Putamen (tissue), 1 donor: ENCODE measurements at regions not wholly inside any gene's neighbourhood (a gene's known extent, or its start where the extent isn't known, plus 50 kb on each side); places are given as distances from the start of the nearest gene placed in this dataset.

Experiments used
- DNase-seq: peaks from one replicate; pipeline ENCODE4 v3.0.0-alpha.2; 2016; ENCODE audit warnings: low spot score

DNA sequence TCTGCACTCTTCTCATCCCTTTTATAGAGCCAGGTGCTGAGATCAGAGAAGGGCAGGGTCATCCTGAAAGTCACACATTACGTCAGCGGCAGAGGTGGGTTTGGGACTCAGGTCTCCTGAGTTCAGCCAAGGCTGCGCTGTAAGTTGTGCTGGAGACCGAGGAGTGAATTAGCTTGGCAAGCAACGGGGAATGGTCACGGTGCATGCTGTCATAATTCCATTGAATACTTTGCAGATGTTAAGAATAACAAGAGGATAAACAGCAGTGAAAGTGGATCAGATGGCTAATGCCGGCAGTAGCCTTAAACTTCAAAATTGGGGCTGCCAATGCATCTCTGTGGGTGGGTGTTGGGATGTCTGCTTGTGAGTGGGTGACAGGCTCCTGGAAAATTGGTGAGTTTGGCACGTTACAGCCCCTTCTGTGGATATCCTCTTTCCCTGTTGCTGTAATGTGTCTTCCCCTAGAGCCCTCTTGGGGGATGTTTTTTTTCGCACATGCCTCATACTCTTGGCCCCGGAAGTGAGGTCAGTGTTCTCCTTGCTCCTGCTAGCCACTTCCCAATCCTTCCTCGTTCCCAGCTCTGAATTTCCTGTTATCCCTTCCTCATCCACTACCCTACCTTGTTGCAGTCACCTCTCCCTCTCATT is 287.1 kb upstream of the SRRM4 start:
- no peak for DNase-seq

DNA sequence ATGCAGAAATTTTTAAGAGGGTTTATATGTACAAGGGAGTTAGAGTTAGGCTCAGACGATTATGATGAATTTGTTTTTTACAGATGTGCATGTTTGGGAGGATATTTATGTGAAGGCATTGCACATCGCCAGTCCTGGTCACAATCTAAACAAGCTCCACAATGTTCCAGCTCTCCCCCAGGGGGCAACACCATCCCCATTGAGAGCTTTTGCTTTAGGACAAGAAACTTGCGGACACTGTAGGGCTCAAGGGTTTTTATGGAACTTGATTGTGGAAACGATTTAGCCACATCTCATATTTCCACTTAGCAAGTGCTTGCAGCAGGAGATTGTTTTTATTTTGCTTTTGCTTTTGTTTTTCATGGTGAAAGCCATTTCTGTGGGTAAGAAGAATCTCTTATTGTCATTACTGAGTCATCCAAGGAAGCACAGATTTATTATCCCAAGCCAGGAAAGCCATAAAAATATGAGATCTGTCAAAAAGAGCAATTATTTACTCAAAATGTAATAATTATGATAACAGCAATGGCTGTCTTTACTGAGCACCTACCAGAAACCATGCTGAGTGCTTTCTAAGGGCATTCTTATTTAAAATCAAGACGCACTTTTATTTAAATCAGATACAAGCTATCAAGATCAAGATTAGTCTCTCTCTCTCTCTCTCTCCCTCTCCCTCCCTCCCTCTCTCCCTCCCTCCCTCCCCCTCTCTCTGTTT is 276.7 kb upstream of the SRRM4 start:
- no peak for DNase-seq

DNA sequence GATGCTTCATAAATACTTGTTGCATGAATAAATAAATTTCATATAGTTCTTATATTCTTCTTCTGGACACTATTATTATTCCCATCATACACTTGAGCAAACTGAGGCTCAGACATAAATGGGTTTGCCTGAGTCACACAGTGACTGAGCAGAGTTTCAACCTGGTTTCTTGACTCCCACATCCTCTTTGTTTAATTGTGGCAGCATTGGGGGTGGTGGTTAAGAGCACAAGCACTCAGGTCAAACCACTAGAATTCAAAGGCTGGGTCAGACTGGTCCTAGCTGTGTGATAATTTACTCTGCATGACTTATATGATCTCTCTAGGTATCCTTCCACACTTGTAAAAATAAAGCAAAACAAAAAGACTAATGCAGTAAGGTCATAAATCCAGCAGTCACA is 274.9 kb upstream of the SRRM4 start:
- no peak for DNase-seq

DNA sequence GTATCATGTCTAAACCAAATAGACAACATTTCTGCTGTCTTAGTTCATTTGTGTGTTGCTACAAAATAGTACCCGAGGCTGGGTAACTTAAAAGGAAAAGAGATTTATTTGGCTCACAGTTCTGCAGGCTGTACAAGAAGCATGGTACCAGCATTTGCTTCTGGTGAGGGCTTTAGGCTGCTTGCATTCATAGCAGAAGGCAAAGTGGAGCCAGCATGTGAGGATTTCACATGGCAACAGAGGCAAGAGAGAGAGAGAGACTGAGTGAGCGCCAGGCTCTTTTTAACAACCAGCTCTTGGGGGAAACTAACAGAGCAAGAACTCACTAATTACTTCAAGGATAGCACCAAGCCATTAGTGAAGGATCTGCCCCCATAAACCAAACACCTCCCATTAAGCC is 271.4 kb upstream of the SRRM4 start:
- no peak for DNase-seq

DNA sequence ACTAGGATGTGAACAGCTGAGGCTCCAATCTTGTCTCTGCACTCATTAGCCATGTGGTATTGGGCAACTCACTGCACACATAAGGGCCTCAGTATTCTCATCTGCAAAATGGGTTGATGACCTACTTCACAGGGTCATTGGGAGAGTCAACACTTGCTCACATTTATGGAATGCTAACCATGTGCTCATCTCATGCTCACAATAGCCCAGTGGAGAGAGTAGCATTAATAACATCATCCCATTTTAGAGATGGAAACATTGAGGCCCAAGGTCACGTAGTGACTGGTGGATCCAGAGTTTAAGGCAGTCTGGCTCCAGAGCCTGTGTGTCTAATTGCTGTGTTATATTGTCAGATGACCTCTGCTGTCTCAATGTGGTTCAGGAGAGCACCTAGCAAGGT is 270.2 kb upstream of the SRRM4 start:
- no peak for DNase-seq

DNA sequence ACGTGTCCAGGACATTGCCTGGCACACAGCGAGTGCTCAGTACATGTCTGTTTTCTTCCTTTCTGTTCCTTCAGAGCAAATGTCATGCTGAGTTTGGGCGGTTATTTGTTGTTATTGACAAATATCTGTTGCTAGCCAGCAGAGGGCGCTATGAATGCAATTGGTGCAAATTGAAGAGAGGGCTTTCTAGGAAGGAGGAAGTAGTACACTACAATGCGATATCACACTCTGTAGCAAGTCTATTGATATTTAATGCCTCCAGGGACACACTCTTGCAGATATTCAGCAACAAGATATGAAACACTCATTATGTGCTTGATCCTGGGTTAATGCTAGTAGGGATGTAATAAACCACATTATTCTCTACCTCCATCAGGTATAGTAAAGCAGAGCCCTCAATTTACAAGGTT is 267.3 kb upstream of the SRRM4 start:
- DNase-seq: peak; percentile 23

DNA sequence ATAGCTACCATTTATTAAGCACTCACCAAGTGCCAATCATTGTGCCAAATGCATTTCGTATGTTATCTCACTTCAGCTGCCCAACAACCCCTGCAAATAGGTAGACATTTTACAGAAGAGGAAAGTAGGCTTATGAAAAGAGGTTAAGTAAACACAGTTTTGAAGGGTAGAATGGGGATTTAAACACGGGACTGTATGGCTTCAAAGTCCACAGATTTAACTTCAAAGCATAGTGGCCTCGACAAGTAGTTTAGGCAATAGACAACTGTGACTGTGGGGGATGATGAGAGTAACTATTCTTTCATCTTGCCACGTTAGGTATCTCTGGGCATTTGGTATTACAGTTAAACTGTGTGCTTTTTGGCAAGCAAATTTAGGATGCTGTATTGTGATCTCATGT is 266.8 kb upstream of the SRRM4 start:
- no peak for DNase-seq

DNA sequence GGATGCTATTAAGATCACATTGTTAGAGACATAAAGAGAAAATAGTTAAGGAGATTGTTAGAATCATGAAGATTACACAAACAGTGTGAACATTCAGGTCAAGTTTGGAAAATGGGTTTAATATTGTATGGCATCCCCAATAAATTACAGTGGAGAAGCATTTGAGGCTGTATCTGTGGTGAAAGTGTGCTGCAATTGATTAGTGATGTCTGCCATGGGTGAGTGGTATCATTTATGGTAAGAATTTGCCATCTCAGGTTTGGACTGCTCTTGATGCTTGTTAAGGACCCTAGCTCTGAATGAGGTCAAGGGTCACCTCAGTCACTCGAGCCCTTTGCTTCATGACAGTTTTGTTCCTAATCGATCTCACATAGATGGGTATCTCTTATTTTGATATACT is 265.7 kb upstream of the SRRM4 start:
- DNase-seq: no peak

DNA sequence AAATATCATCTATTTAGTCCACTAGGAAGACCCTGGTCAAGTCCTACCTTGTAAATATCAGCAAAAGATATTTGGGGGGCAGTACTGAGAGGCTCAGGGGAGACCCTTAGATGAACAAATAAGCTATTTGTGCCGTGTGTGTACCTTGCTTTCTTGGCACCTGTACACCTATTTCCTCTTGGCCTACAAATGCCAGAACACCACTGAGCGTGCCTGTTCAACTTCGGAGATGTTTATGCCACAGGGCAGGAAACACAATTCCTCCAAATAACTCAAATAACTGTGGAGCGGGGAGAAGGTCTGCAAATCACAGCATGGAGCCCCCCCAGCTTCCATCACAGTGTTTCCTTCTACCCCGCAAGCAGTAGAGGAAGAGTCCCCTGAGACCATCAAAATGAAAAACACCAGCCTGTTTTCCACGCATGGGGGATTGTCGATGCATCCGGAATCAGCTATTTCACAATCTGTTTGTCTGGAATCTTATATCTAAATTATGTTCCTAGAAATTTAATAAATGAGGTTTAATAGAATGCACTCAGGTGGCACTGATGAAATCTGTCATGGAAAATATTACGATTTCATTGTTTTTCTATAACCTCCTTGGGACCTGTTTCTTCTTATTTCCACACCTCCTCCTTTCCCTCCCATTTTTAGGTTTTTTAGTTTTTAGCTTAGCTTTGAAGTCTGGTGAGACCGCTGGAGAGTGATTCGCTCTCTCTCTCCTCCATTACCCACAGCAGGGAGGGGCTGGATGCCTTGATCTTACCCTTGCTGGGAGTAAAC is 254.0 kb upstream of the SRRM4 start:
- no peak for DNase-seq

DNA sequence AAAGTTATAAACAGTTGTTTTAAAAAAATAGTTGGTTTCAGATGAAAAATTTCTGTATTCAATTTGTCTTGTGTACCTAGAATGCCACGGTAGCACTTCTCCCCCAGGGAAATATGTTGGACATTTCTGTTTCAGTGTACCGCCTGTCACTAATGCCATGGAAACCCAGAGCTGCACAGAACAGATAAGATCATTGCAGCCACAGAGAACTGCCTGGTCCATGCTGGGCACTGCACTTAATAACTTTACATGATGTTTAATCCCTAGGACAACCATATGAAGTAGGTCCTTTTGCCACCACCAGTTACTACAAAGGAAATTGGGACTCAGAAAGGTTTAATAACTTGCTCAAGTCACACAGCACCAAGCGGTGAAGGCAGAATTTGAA is 253.4 kb upstream of the SRRM4 start:
- no peak for DNase-seq

DNA sequence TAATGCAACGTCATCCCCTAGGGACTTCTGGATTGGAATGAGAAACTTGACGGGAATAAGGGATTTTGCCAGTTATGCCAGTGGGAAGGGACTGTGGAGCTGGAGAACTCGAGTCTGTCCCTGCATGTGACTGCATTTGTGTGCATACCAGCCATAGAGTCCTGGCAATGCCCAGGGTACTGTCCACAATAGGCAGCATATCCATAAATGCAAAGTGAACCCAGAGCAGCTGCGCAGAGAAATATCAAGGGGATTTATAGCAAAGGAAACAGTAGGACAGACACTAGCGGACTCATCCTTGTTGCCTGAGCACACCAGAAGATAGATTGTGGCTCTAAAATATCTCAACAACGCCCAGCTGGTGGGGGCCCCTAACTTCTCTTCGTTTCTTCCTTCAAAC is 247.1 kb upstream of the SRRM4 start:
- no peak for DNase-seq

DNA sequence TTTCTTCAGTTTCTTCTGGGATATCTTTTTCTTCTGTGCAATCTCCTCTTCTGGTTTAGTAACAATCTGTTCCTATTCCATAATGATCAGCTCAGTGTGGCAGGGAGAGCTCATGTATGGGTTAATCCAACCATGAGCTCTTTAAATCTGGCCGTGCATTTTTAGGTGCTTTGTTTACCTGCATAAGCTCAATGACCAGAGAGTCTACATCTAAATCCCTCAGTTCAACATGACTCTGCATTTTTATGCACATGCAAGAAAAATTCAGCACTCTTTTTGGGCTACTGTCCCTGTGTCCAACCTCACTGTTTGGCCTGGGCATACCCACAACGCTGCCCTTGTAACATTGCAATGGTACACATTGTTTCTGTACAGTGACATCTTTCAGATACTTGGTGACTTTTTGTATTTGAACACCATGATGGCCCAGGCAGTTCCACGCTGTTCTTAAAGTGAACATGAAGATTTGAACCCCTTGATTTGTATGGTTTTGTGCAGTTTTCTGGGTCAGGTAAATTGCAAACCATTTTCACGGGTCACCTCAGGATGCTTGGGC is 243.3 kb upstream of the SRRM4 start:
- DNase-seq: no peak

DNA sequence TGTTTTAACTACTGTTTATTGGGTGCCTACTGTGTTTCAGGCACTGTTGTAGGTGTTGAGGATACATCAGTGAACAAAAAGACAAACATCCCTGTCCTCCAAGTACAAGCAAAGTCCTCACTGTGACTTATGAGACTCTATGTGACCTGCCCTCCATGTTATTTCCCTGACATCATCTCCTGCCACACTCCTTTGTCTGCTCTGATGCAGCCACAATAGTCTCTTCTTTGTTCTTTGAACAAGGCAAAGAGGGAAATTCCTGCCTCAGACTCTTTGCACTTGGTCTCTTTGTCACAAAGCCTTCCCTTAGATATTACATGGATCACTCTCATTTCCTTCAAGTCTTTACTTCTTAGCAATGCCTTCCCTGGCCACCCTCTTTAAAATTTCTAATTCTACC is 240.1 kb upstream of the SRRM4 start:
- peak; percentile 49 for DNase-seq

DNA sequence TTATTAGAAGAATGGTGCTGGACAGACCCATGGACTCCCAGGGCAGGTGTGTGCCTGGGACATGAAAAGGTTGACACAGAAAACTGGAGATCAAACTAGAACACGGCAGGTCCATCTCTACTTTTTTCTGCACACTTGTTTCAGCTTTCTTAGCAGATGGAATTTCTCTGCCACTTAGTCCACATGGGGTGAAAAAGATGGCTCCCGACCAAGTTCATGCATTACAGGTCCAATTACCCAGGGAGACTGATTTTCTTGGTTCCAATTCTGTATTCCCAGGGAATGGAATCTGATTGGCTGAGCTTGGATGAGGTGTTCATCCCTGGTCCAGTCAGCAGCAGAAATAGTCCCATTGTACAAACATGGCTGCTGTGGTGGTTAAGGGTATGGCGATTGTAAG is 238.9 kb upstream of the SRRM4 start:
- no peak for DNase-seq

DNA sequence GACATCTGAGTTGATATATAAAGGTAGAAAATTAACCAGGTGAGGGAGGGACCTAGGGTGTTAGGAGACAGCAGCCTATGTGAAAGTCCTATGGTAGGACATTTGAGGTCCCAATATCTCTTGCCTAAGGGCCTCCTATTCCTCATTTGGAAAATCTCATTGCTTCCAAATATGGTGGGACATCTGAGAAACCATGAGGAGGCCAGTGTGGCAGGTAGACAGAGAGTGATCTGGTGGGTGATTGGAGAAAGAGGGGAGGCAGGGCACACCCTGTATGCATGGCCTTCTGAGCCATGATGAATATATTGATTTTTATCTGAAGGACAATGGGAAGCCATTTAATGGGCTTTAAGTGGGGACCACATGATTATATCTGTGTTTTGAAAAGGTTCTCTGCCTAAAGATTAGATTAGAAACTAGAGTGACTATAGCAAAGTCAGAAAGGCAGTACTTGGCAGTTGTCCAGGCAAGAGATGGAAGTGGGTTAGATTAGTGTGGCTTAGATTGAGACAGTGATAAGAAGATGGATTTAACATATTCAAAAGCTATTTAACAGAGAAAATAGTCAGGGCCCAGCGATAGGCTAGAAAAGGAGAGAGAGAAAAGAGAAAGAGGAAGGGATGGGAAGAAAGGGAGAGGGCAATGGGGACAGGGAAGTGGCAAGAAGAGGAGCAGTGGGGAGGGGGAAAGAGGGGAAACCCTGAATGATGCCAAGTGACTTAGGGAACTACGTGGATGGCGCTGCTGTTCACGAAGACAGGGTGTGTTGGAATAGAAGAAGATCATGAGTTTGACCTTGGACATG is 237.2 kb upstream of the SRRM4 start:
- no peak for DNase-seq

DNA sequence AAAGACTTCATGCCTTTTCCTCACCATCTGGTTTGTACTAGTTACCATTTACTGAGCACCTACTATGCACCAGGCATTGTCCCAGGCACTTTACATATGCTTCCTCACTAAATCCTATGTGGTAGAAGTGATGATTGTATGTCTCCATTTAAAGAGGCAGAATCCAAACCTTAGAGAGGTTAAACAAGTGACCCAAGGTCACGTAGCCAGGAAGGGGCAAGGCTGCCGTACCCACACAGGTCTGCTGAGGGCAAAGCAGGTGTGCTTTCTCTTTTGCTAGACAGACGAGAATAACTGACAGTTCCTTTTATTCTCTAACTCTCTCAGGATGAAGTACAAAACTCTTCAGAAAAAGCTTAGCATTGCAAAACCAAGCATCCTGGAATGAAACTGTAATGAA is 235.2 kb upstream of the SRRM4 start:
- no peak for DNase-seq

DNA sequence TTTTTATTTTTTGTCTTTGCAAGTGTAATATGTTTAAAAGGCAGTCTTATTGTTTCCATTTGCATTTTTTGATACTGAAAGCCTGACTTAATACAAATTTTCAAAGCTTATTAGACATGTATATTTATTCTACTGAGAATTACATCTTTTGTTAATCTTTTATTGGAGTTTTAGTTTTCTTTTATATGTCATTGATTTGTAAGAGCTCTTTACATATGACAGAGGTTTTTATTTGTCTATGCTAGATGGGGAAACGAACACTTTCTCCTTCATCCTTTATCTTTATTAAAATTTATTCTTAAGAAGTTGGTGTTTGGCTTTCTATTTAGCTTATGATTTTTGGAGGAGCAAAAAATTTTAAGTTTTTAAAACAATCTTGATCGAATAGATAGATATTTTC is 234.4 kb upstream of the SRRM4 start:
- DNase-seq: no peak

DNA sequence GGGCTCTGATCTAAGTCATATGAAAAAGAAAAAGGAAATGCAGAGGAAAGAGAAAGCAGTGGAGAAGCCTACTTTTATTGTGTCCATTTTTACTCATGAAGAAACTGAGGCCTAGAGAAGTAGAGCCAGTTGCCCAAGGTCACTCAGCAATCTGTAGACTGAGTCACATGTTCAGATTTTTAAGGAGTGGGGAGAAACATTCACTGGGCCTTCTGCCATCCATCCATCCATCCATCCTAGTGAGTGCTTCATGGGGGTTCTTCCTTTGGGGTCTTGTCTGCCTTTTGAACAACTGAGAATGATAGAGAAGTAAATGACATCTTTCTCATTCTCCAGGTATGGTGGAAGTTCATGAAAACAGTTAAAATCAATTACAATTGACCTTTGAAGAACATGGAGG is 233.6 kb upstream of the SRRM4 start:
- no peak for DNase-seq

DNA sequence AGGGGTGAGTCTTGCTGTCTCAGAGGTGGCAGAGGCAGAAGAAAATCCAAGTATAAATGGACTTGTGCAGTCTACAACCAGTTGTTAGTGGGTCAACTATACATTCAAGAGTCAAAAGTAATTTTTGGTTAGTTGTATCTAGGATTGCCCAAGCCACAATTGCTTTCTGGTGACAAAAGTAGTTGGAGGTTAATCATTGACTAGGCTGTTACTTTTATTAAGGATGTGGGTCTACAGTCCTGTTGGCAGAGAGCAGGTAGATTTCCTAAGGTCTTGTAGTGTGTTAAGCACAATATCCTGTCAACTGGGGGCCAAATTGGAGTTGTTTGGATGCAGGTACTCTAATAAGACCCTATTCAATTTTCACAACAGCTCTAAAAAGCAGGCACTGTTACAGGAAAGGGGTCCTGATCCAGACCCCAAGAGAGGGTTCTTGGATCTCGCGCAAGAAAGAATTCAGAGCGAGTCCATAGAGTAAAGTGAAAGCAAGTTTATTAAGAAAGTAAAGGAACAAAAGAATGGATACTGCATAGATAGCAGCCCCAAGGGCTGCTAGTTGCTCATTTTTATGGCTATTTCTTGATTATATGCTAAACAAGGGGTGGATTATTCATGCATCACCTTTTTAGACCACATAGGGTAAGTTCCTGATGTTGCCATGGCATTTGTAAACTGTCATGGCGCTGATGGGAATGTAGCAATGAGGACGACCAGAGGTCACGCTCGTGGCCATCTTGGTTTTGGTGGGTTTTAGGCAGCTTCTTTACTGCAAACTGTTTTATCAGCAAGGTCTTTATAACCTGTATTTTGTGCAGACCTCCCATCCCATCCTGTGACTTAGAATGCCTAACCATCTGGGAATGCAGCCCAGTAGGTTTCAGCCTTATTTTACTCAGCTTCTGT is 232.6 kb upstream of the SRRM4 start:
- DNase-seq: no peak

DNA sequence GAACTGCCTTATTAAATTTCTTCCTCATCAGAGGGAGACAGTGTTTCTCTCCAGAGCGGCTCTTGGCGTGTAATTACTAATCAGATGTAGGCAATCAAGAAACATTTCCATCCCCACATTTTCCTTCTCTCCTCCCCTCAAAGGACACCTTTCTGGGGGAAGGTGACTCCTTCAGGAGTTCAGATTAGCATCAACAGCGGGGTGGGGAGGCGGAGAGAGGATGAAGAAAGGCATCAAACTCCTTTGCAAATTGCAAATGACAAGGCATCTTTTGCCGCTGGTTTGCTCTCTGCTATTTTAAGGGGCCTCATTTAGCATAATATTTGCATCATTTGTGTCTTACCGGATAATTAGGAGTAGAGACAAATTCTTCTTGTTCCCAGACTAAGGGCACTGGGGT is 231.7 kb upstream of the SRRM4 start:
- peak; percentile 60 for DNase-seq

DNA sequence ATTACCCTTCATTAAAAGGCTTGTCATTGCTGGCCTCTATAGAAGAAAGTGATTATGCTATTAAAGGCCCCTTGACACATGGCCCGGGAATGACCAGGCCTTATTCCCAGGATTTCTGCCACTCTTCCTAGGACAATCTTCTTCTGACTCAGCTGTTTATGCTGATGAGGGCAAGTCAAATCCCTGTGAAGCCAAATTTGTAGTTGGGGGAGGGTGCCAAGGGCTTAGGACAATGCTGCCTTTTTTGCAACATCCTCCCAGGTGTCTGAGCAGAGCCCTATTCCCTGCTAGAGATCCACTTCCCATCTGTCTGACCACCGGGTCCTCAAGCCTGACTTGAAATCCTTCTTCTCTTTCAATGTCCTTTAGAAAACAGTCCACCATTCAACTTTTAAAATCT is 230.7 kb upstream of the SRRM4 start:
- DNase-seq: no peak
